ENCODE measurements at regions not wholly inside any gene's neighbourhood (a gene's known extent, or its start where the extent isn't known, plus 50 kb on each side); places are given as distances from the start of the nearest gene placed in this dataset.
"Not testable (repeated sequence)": the region's sequence is repeated elsewhere in the genome, so short reads cannot be mapped to it uniquely, and the experiment has no call there.

GRCh38 chr6:140758169-140758877 lies 1374.4 kb upstream of the GJE1 start:
- DNase-seq (ENCODE audit: low read depth): no peak

GRCh38 chr6:140752234-140752633 lies 1377.8 kb upstream of the CITED2 start:
- DNase-seq (ENCODE audit: low read depth): no peak

GRCh38 chr6:140747114-140747513 lies 1372.7 kb upstream of the CITED2 start:
- DNase-seq (ENCODE audit: low read depth): no peak

- DNase-seq (ENCODE audit: low read depth): no peak
Measured at GRCh38 chr6:140744659-140745320, 1370.3 kb upstream of the CITED2 start.

GRCh38 chr6:140736231-140736630 lies 1361.8 kb upstream of the CITED2 start:
- DNase-seq (ENCODE audit: low read depth): no peak

GRCh38 chr6:140732991-140733390 lies 1358.5 kb upstream of the CITED2 start:
- DNase-seq (ENCODE audit: low read depth): no peak

GRCh38 chr6:140732155-140732554 lies 1357.7 kb upstream of the CITED2 start:
- DNase-seq (ENCODE audit: low read depth): no peak

GRCh38 chr6:140731741-140732140 lies 1357.3 kb upstream of the CITED2 start:
- DNase-seq (ENCODE audit: low read depth): no peak

GRCh38 chr6:140729521-140729920 lies 1355.1 kb upstream of the CITED2 start:
- no peak for DNase-seq (ENCODE audit: low read depth)

GRCh38 chr6:140718021-140718420 lies 1343.6 kb upstream of the CITED2 start:
- DNase-seq (ENCODE audit: low read depth): no peak

GRCh38 chr6:140713495-140713894 lies 1339.0 kb upstream of the CITED2 start:
- no peak for DNase-seq (ENCODE audit: low read depth)

- DNase-seq (ENCODE audit: low read depth): no peak
Measured at GRCh38 chr6:140711019-140711613, 1336.7 kb upstream of the CITED2 start.

- no peak for DNase-seq (ENCODE audit: low read depth)
Measured at GRCh38 chr6:140708441-140708840, 1334.0 kb upstream of the CITED2 start.

GRCh38 chr6:140704008-140704407 lies 1329.6 kb upstream of the CITED2 start:
- DNase-seq (ENCODE audit: low read depth): not testable (repeated sequence)

GRCh38 chr6:140697585-140697984 lies 1323.1 kb upstream of the CITED2 start:
- no peak for DNase-seq (ENCODE audit: low read depth)

GRCh38 chr6:140684776-140685550 lies 1310.5 kb upstream of the CITED2 start:
- DNase-seq (ENCODE audit: low read depth): no peak

- no peak for DNase-seq (ENCODE audit: low read depth)
Measured at GRCh38 chr6:140677781-140678528, 1303.5 kb upstream of the CITED2 start.

GRCh38 chr6:140671926-140672325 lies 1297.5 kb upstream of the CITED2 start:
- DNase-seq (ENCODE audit: low read depth): no peak

- DNase-seq (ENCODE audit: low read depth): no peak
Measured at GRCh38 chr6:140670021-140670420, 1295.6 kb upstream of the CITED2 start.

GRCh38 chr6:140669321-140669720 lies 1294.9 kb upstream of the CITED2 start:
- no peak for DNase-seq (ENCODE audit: low read depth)

GRCh38 chr6:140663772-140664171 lies 1289.3 kb upstream of the CITED2 start:
- DNase-seq (ENCODE audit: low read depth): no peak

GRCh38 chr6:140663094-140663493 lies 1288.6 kb upstream of the CITED2 start:
- no peak for DNase-seq (ENCODE audit: low read depth)

All from T-helper 22 cell (primary cell).